Neural progenitor cell (in vitro differentiated cells): ENCODE measurements at regions not wholly inside any gene's neighbourhood (a gene's known extent, or its start where the extent isn't known, plus 50 kb on each side); places are given as distances from the start of the nearest gene placed in this dataset.

Source experiments
- EZH2 ChIP-seq: fragments of 200-600 bp; sonication (generic); IDR thresholded peaks from 2 replicates; pipeline ENCODE4 v1.6.1; 2017; ENCODE audit warnings: antibody characterized with exemption, mild to moderate bottlenecking, moderate library complexity
- EZH2phosphoT487 ChIP-seq: fragments of 200-600 bp; sonication (generic); IDR thresholded peaks from 2 replicates; pipeline ENCODE4 v1.6.1; 2017; ENCODE audit warnings: antibody characterized with exemption
- TF ChIP-seq, protein P1 (sequence below): fragments of 200-600 bp; sonication (generic); IDR thresholded peaks from 2 replicates; pipeline ENCODE4 v1.5.1; 2017; ENCODE audit warnings: antibody characterized with exemption, mild to moderate bottlenecking

DNA sequence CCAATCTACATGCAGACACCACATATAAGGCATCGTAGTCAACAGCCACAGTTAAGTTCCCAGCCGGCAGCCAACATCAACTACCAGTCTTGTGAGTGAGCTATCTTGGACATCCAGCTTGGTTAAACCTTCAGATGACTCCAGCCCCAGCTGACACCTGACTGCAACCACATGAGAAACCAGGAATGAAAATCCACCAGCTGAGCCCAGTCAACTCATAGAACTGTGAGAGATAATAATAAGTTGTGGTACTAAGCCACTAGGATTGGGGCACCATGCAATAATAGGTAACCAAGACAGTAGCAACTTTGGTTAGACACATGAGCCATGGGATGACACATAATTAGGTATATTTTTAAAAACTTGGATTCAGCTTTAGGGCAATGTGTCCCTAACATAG, 188.1 kb upstream of the BCOR start:
- TF ChIP-seq EZH2 (no peak), EZH2phosphoT487 (no peak)
- TF ChIP-seq, protein P1, sequence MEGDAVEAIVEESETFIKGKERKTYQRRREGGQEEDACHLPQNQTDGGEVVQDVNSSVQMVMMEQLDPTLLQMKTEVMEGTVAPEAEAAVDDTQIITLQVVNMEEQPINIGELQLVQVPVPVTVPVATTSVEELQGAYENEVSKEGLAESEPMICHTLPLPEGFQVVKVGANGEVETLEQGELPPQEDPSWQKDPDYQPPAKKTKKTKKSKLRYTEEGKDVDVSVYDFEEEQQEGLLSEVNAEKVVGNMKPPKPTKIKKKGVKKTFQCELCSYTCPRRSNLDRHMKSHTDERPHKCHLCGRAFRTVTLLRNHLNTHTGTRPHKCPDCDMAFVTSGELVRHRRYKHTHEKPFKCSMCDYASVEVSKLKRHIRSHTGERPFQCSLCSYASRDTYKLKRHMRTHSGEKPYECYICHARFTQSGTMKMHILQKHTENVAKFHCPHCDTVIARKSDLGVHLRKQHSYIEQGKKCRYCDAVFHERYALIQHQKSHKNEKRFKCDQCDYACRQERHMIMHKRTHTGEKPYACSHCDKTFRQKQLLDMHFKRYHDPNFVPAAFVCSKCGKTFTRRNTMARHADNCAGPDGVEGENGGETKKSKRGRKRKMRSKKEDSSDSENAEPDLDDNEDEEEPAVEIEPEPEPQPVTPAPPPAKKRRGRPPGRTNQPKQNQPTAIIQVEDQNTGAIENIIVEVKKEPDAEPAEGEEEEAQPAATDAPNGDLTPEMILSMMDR = no peak
